ENCODE measurements at regions not wholly inside any gene's neighbourhood (a gene's known extent, or its start where the extent isn't known, plus 50 kb on each side); places are given as distances from the start of the nearest gene placed in this dataset.

- Histone ChIP-seq H3K79me2 (ENCODE audit: low read depth) (no peaks in the 10 kb centered on the region), H3K4me2 (no peak overlapping the region), H3K4me1 (no peaks in the 10 kb centered on the region), H3K36me3 (no peaks in the 10 kb centered on the region), H4K20me1 (ENCODE audit: low read depth) (no peaks in the 10 kb centered on the region), H3K27me3 (no peaks in the 10 kb centered on the region), H3F3A (ENCODE audit: low read depth) (peaks cover 18% of the 10 kb centered on the region), H2AFZ (replicated peaks) (no peak overlapping the region), H3K27ac (peak overlapping the region; percentile 3), H3K9ac (no peak overlapping the region), H3K4me3 (no peak overlapping the region), H3K9me3 (ENCODE audit: low read depth) (no peaks in the 10 kb centered on the region)
- TF ChIP-seq CTCF (IDR thresholded peaks at IDR 0.05) (no peak), EZH2phosphoT487 (IDR thresholded peaks at IDR 0.05) (no peak), EZH2 (IDR thresholded peaks at IDR 0.05) (no peak)
- no peaks in the 10 kb centered on the region for H3K36me3 Mint-ChIP-seq
- H3K9me3 Mint-ChIP-seq: no peaks in the 10 kb centered on the region
- no peak for DNase-seq (ENCODE audit: low spot score)
- no peak overlapping the region for H3K4me3 Mint-ChIP-seq
- no peak overlapping the region for H3K27ac Mint-ChIP-seq
- H3K4me1 Mint-ChIP-seq: no peaks in the 10 kb centered on the region
- peaks cover 4% of the 10 kb centered on the region for H3K27me3 Mint-ChIP-seq (ENCODE audit: insufficient read depth, low read depth)
These were observed 360.9 kb upstream of the KCNH8 start for GRCh38 chr3:18787441-18787840.

- no peak overlapping the region for H3K4me3 Mint-ChIP-seq
- no peak overlapping the region for H3K9ac ChIP-seq
- H3F3A ChIP-seq (ENCODE audit: low read depth): peaks cover 18% of the 10 kb centered on the region
- no peak overlapping the region for H3K4me3 ChIP-seq
- H3K27me3 Mint-ChIP-seq (ENCODE audit: insufficient read depth, low read depth): peaks cover 4% of the 10 kb centered on the region
- H3K27me3 ChIP-seq: no peaks in the 10 kb centered on the region
- no peaks in the 10 kb centered on the region for H4K20me1 ChIP-seq (ENCODE audit: low read depth)
- H3K9me3 Mint-ChIP-seq: no peaks in the 10 kb centered on the region
- TF ChIP-seq EZH2phosphoT487 (IDR thresholded peaks at IDR 0.05): no peak
- TF ChIP-seq CTCF (IDR thresholded peaks at IDR 0.05): no peak
- no peak for TF ChIP-seq EZH2 (IDR thresholded peaks at IDR 0.05)
- no peaks in the 10 kb centered on the region for H3K4me1 ChIP-seq
- no peaks in the 10 kb centered on the region for H3K36me3 ChIP-seq
- peak overlapping the region; percentile 3 for H3K27ac ChIP-seq
- no peaks in the 10 kb centered on the region for H3K36me3 Mint-ChIP-seq
- no peaks in the 10 kb centered on the region for H3K9me3 ChIP-seq (ENCODE audit: low read depth)
- H3K27ac Mint-ChIP-seq: no peak overlapping the region
- DNase-seq (ENCODE audit: low spot score): no peak
- H3K4me1 Mint-ChIP-seq: no peaks in the 10 kb centered on the region
- H3K4me2 ChIP-seq: no peak overlapping the region
- H2AFZ ChIP-seq (replicated peaks): no peak overlapping the region
- no peaks in the 10 kb centered on the region for H3K79me2 ChIP-seq (ENCODE audit: low read depth)
These were observed 361.5 kb upstream of the KCNH8 start for GRCh38 chr3:18786650-18787323.

- Histone ChIP-seq H3K4me1 (no peaks in the 10 kb centered on the region), H3F3A (ENCODE audit: low read depth) (peaks cover 3% of the 10 kb centered on the region), H3K79me2 (ENCODE audit: low read depth) (no peaks in the 10 kb centered on the region), H4K20me1 (ENCODE audit: low read depth) (no peaks in the 10 kb centered on the region), H3K36me3 (no peaks in the 10 kb centered on the region), H3K9me3 (ENCODE audit: low read depth) (no peaks in the 10 kb centered on the region), H2AFZ (replicated peaks) (no peak overlapping the region), H3K4me2 (no peak overlapping the region), H3K9ac (no peak overlapping the region), H3K27me3 (no peaks in the 10 kb centered on the region), H3K4me3 (no peak overlapping the region), H3K27ac (no peak overlapping the region)
- Mint-ChIP-seq H3K4me1 (no peaks in the 10 kb centered on the region), H3K36me3 (no peaks in the 10 kb centered on the region), H3K27me3 (ENCODE audit: insufficient read depth, low read depth) (no peaks in the 10 kb centered on the region), H3K27ac (no peak overlapping the region), H3K4me3 (no peak overlapping the region), H3K9me3 (no peaks in the 10 kb centered on the region)
- DNase-seq (ENCODE audit: low spot score): no peak
- TF ChIP-seq EZH2phosphoT487 (IDR thresholded peaks at IDR 0.05) (no peak), CTCF (IDR thresholded peaks at IDR 0.05) (no peak), EZH2 (IDR thresholded peaks at IDR 0.05) (no peak)
These were observed 357.1 kb upstream of the SATB1 start for GRCh38 chr3:18782191-18782590.

Measured in neural progenitor cell (in vitro differentiated cells).